IMR-90 (cell line): ENCODE measurements at regions not wholly inside any gene's neighbourhood (a gene's known extent, or its start where the extent isn't known, plus 50 kb on each side); places are given as distances from the start of the nearest gene placed in this dataset.
A peak's percentile ranks its signal among the peaks of the same experiment; 100 is the strongest.

Experiments
- ATAC-seq: fragments of 200-7000 bp; cut with Tn5 transposase; 2 replicates; pipeline ENCODE4 v1.9.1; 2020; ENCODE audit warnings: low read depth, mild to moderate bottlenecking, moderate library complexity
- BruUV-seq: library from RNA; stranded (reverse); fragments of 400-500 nt; replicated peaks from 2 replicates; lab custom pipeline; 2021; lab: Mats Ljungman, UMichigan
- CTCF ChIA-PET: fragments of 300-600 bp; formaldehyde crosslinking; extraction: SDS; loops from one replicate; lab custom pipeline; 2021; ENCODE audit warnings: antibody characterized with exemption; lab: Yijun Ruan, JAX
- POLR2A ChIA-PET: fragments of 300-600 bp; sonication (Branson Sonifier 250); formaldehyde crosslinking; loops from one replicate; lab custom pipeline; 2022; ENCODE audit warnings: antibody characterized with exemption; ENCODE audit not compliant: unreplicated experiment; lab: Charles Lee
- DNase-seq: peaks from one replicate; pipeline ENCODE4 v3.0.0; 2013
- H2AFZ ChIP-seq: replicated peaks from 2 replicates; pipeline ENCODE3; 2013; ENCODE audit warnings: low read length, mild to moderate bottlenecking; ENCODE audit not compliant: poor library complexity
- H2AK5ac ChIP-seq: 2 replicates; pipeline ENCODE4 v1.6.1; 2013; ENCODE audit warnings: low read depth, low read length, inconsistent platforms
- H2AK9ac ChIP-seq: replicated peaks from 2 replicates; pipeline ENCODE3; 2013; ENCODE audit warnings: mild to moderate bottlenecking, low read depth, low read length, moderate library complexity; ENCODE audit not compliant: poor library complexity
- H2BK120ac ChIP-seq: 2 replicates; pipeline ENCODE4 v1.6.1; 2013; ENCODE audit warnings: low read depth, low read length, inconsistent platforms
- H2BK15ac ChIP-seq: 3 replicates; pipeline ENCODE4 v1.6.1; 2013; ENCODE audit warnings: low read depth, low read length, inconsistent platforms
- H2BK20ac ChIP-seq: 2 replicates; pipeline ENCODE4 v1.6.1; 2013; ENCODE audit warnings: low read depth, mild to moderate bottlenecking, inconsistent platforms, low read length, moderate library complexity
- H2BK5ac ChIP-seq: 2 replicates; pipeline ENCODE4 v1.6.1; 2013; ENCODE audit warnings: mild to moderate bottlenecking, low read depth, low read length, inconsistent platforms; ENCODE audit not compliant: poor library complexity, severe bottlenecking
- H3K14ac ChIP-seq: replicated peaks from 2 replicates; pipeline ENCODE4 v1.6.1; 2013; ENCODE audit warnings: low read depth, low read length, inconsistent platforms
- H3K18ac ChIP-seq: 2 replicates; pipeline ENCODE4 v1.6.1; 2013; ENCODE audit warnings: low read depth, low read length, control low read depth
- H3K23ac ChIP-seq: 2 replicates; pipeline ENCODE4 v1.6.1; 2013; ENCODE audit warnings: low read depth, low read length, inconsistent platforms
- H3K27ac ChIP-seq: 2 replicates; pipeline ENCODE4 v1.5.1; 2013; ENCODE audit warnings: mild to moderate bottlenecking, control low read depth, low read length; ENCODE audit not compliant: insufficient read depth
- H3K27me3 ChIP-seq: 2 replicates; pipeline ENCODE4 v1.6.1; 2013; ENCODE audit warnings: low read length; ENCODE audit not compliant: control insufficient read depth, insufficient read depth
- H3K36me3 ChIP-seq: 2 replicates; pipeline ENCODE4 v1.6.1; 2013; ENCODE audit warnings: low read length, mixed read lengths; ENCODE audit not compliant: control insufficient read depth, insufficient read depth
- H3K4ac ChIP-seq: 2 replicates; pipeline ENCODE4 v1.6.1; 2013; ENCODE audit warnings: low read depth, low read length, inconsistent platforms
- H3K4me1 ChIP-seq: 2 replicates; pipeline ENCODE4 v1.6.1; 2013; ENCODE audit warnings: low read length, mixed read lengths; ENCODE audit not compliant: control insufficient read depth, insufficient read depth
- H3K4me2 ChIP-seq: 2 replicates; pipeline ENCODE4 v1.6.1; 2013; ENCODE audit warnings: low read depth, mild to moderate bottlenecking, control low read depth, low read length, moderate library complexity
- H3K4me3 ChIP-seq: 2 replicates; pipeline ENCODE4 v1.5.1; 2013; ENCODE audit warnings: low read depth, mild to moderate bottlenecking, control low read depth, low read length, moderate library complexity; ENCODE audit not compliant: insufficient read depth
- H3K56ac ChIP-seq: 2 replicates; pipeline ENCODE4 v1.6.1; 2013; ENCODE audit warnings: low read length, inconsistent platforms; ENCODE audit not compliant: insufficient read depth; ENCODE audit errors: extremely low read depth
- H3K79me1 ChIP-seq, 2 experiments: 2 replicates each; pipeline ENCODE4 v1.6.1; 2013; ENCODE audit warnings: low read length in 2 of 2, inconsistent platforms in 1 of 2, low read depth in 1 of 2
- H3K9ac ChIP-seq: 2 replicates; pipeline ENCODE4 v1.6.1; 2013; ENCODE audit warnings: low read depth, low read length, control low read depth
- H3K9me1 ChIP-seq: 2 replicates; pipeline ENCODE4 v1.6.1; 2013; ENCODE audit warnings: low read length, inconsistent platforms; ENCODE audit not compliant: insufficient read depth
- H3K9me3 ChIP-seq: 2 replicates; pipeline ENCODE4 v1.6.1; 2013; ENCODE audit warnings: low read length; ENCODE audit not compliant: control insufficient read depth, insufficient read depth
- H4K20me1 ChIP-seq: 2 replicates; pipeline ENCODE4 v1.6.1; 2013; ENCODE audit warnings: low read length, inconsistent platforms; ENCODE audit not compliant: insufficient read depth
- H4K5ac ChIP-seq: 2 replicates; pipeline ENCODE4 v1.6.1; 2013; ENCODE audit warnings: mild to moderate bottlenecking, low read depth, low read length, control low read depth
- H4K8ac ChIP-seq, 2 experiments: 2 replicates each; pipeline ENCODE4 v1.6.1; 2013; ENCODE audit warnings: low read depth in 2 of 2, low read length in 2 of 2, control low read depth in 1 of 2, inconsistent platforms in 1 of 2
- H4K91ac ChIP-seq: 2 replicates; pipeline ENCODE4 v1.6.1; 2013; ENCODE audit warnings: low read depth, low read length, inconsistent platforms; ENCODE audit not compliant: insufficient read depth
- BHLHE40 ChIP-seq: fragments of 150-350 bp; IDR thresholded peaks from 2 replicates; pipeline ENCODE4 v1.6.1; 2016; ENCODE audit warnings: mild to moderate bottlenecking, low read depth, low read length
- CEBPB ChIP-seq: IDR thresholded peaks from 2 replicates; pipeline ENCODE4 v1.6.1; 2012; ENCODE audit warnings: low read depth, low read length, improper control_type of control experiment
- CTCF ChIP-seq: conservative IDR thresholded peaks from 2 replicates; pipeline ENCODE4 v1.5.1; 2012; ENCODE audit warnings: mild to moderate bottlenecking, low read depth, low read length, improper control_type of control experiment
- FOS ChIP-seq: fragments of 150-350 bp; IDR thresholded peaks from 2 replicates; pipeline ENCODE4 v1.6.1; 2016; ENCODE audit warnings: low read depth, low read length
- MAFK ChIP-seq: IDR thresholded peaks from 2 replicates; pipeline ENCODE4 v1.6.1; 2012; ENCODE audit warnings: low read depth, low read length, improper control_type of control experiment
- MXI1 ChIP-seq: IDR thresholded peaks from 2 replicates; pipeline ENCODE4 v1.6.1; 2012; ENCODE audit warnings: low read depth, mild to moderate bottlenecking, low read length, moderate library complexity, borderline replicate concordance
- NFE2L2 ChIP-seq: fragments of 150-350 bp; IDR thresholded peaks from 2 replicates; pipeline ENCODE4 v1.6.1; 2016; ENCODE audit warnings: low read depth, mild to moderate bottlenecking, low read length
- POLR2A ChIP-seq: IDR thresholded peaks from 2 replicates; pipeline ENCODE4 v1.6.1; 2012; ENCODE audit warnings: mild to moderate bottlenecking, low read depth, low read length
- RCOR1 ChIP-seq: IDR thresholded peaks from 2 replicates; pipeline ENCODE4 v1.6.1; 2012; ENCODE audit warnings: mild to moderate bottlenecking, low read length, improper control_type of control experiment; ENCODE audit not compliant: insufficient replicate concordance
- RFX5 ChIP-seq: IDR thresholded peaks from 2 replicates; pipeline ENCODE4 v1.8.0; 2012; ENCODE audit warnings: low read depth, mild to moderate bottlenecking, low read length, moderate library complexity
- SMC3 ChIP-seq: fragments of 150-350 bp; IDR thresholded peaks from 2 replicates; pipeline ENCODE4 v1.6.1; 2016; ENCODE audit warnings: low read depth, mild to moderate bottlenecking, antibody characterized with exemption, low read length, moderate library complexity
- USF2 ChIP-seq: fragments of 150-350 bp; IDR thresholded peaks from 2 replicates; pipeline ENCODE4 v1.6.1; 2017; ENCODE audit warnings: mild to moderate bottlenecking, antibody characterized with exemption, low read length, low read depth
- WGBS, 2 experiments: methylation state at CpG; one replicate each; pipeline versions ENCODE4 v1.1.5 to v1.1.7; 2013; ENCODE audit warnings: missing lambda C conversion rate in 2 of 2; ENCODE audit not compliant: insufficient read length in 1 of 2; ENCODE audit errors: extremely low coverage in 2 of 2; 5-methylcytosine and 5-hydroxymethylcytosine counted together
- dilution Hi-C: fragments of 300-500 bp; cut with HindIII; formaldehyde crosslinking; loops from one replicate; pipeline ENCODE4 v1.14.3; 2018; ENCODE audit warnings: low sequenced_read_pairs; ENCODE audit not compliant: unreplicated experiment
- in situ Hi-C: fragments of 300-500 bp; cut with MboI; formaldehyde crosslinking; loops from 3 replicates; pipeline ENCODE4 v1.14.3; 2019; ENCODE audit warnings: low sequenced_read_pairs, inconsistent platforms, mixed read lengths
- intact Hi-C: fragments of 100-400 bp; cut with micrococcal nuclease; formaldehyde crosslinking; loops from 2 replicates; pipeline ENCODE4 v1.10.0; 2022

GRCh38 chr10:44786286-44786850 lies 124.8 kb upstream of the TMEM72 start:
- no peak overlapping the region for H3K4ac ChIP-seq
- no peak overlapping the region for H3K56ac ChIP-seq
- H2BK20ac ChIP-seq, result no peak overlapping the region
- 0% methylated on average over 1 of the region's 7 CpGs; no CpG with 5 or more reads in 1 of the 2 experiments for WGBS, 2 experiments
- no peak overlapping the region for H3K23ac ChIP-seq
- DNase-seq (peak; percentile 93), ATAC-seq (peak; percentile 92)
- H3K27me3 ChIP-seq, result no peaks in the 10 kb centered on the region
- no TSS peak for BruUV-seq
- ChIA-PET POLR2A (no interaction called here), CTCF (no interaction called here)
- no peak overlapping the region for H3K9ac ChIP-seq
- no peak overlapping the region for H3K4me3 ChIP-seq
- H3K4me2 ChIP-seq, result no peak overlapping the region
- no peaks in the 10 kb centered on the region for H3K9me3 ChIP-seq
- no peak overlapping the region for H2AK9ac ChIP-seq
- H3K79me1 ChIP-seq, result no peaks in the 10 kb centered on the region
- dilution Hi-C loops, result no loop called here
- H3K18ac ChIP-seq, result no peak overlapping the region
- H2BK5ac ChIP-seq, result no peak overlapping the region
- intact Hi-C loops, result no loop called here
- no peak overlapping the region for H3K14ac ChIP-seq
- H4K91ac ChIP-seq, result no peak overlapping the region
- no peak for TF ChIP-seq MXI1
- TF ChIP-seq RFX5, result no peak
- no peak for TF ChIP-seq BHLHE40
- peak; percentile 72 for TF ChIP-seq FOS
- TF ChIP-seq CTCF, result no peak
- TF ChIP-seq RCOR1, result no peak
- no peak for TF ChIP-seq SMC3
- TF ChIP-seq NFE2L2, result no peak
- no peak for TF ChIP-seq MAFK
- peak; percentile 52 for TF ChIP-seq CEBPB
- TF ChIP-seq USF2, result no peak
- no peak for TF ChIP-seq POLR2A
- H3K27ac ChIP-seq, result no peak overlapping the region
- in situ Hi-C loops, result no loop called here
- peaks cover 5% of the 10 kb centered on the region for H3K9me1 ChIP-seq
- H2BK120ac ChIP-seq, result no peak overlapping the region
- H3K4me1 ChIP-seq, result peaks cover 4% of the 10 kb centered on the region; the same call in 1 of the 2 replicates
- H2BK15ac ChIP-seq, result no peak overlapping the region
- no peak overlapping the region for H2AK5ac ChIP-seq
- no peak overlapping the region for H4K8ac ChIP-seq
- H4K20me1 ChIP-seq, result no peaks in the 10 kb centered on the region
- H2AFZ ChIP-seq, result no peak overlapping the region
- H3K36me3 ChIP-seq, result no peaks in the 10 kb centered on the region
- no peak overlapping the region for H4K5ac ChIP-seq
